ENCODE measurements at regions not wholly inside any gene's neighbourhood (a gene's known extent, or its start where the extent isn't known, plus 50 kb on each side); places are given as distances from the start of the nearest gene placed in this dataset.

GRCh38 chr3:146702237-146702636 is 97.1 kb upstream of the PLSCR5 start:
- H2AFZ ChIP-seq (replicated peaks; ENCODE audit: low read length, poor library complexity), result no peak overlapping the region
- H3K4me2 ChIP-seq (ENCODE audit: low read depth, low read length), result no peak overlapping the region
- H3K27ac ChIP-seq (ENCODE audit: insufficient read depth, low read length), result no peak overlapping the region
- in situ Hi-C loops (cut with MboI; ENCODE audit: low sequenced_read_pairs), result no loop called here
- DNase-seq, result no peak
- dilution Hi-C loops (cut with HindIII; ENCODE audit: low sequenced_read_pairs, unreplicated experiment), result no loop called here
- WGBS, 2 experiments (ENCODE audit: extremely low coverage in 2 of 2, insufficient read length in 1 of 2), result no CpG with 5 or more reads among the region's 5 CpGs
- no peak overlapping the region for H3K56ac ChIP-seq (ENCODE audit: extremely low read depth, insufficient read depth, low read length)
- H3K9me1 ChIP-seq (ENCODE audit: insufficient read depth, low read length), result no peaks in the 10 kb centered on the region
- H4K8ac ChIP-seq (ENCODE audit: low read depth in 2 of 2, low read length in 2 of 2), result no peak overlapping the region
- no peak overlapping the region for H3K14ac ChIP-seq (replicated peaks; ENCODE audit: low read depth, low read length)
- H4K20me1 ChIP-seq (ENCODE audit: insufficient read depth, low read length), result no peaks in the 10 kb centered on the region
- intact Hi-C loops (cut with micrococcal nuclease), result no loop called here
- H2BK5ac ChIP-seq (ENCODE audit: low read depth, low read length, poor library complexity, severe bottlenecking), result no peak overlapping the region
- H2BK15ac ChIP-seq (ENCODE audit: low read depth, low read length), result no peak overlapping the region
- no peaks in the 10 kb centered on the region for H3K27me3 ChIP-seq (ENCODE audit: control insufficient read depth, insufficient read depth, low read length)
- H4K5ac ChIP-seq (ENCODE audit: low read depth, low read length), result no peak overlapping the region
- no peak overlapping the region for H2AK5ac ChIP-seq (ENCODE audit: low read depth, low read length)
- H4K91ac ChIP-seq (ENCODE audit: insufficient read depth, low read depth, low read length), result no peak overlapping the region
- H2AK9ac ChIP-seq (replicated peaks; ENCODE audit: low read depth, low read length, poor library complexity), result no peak overlapping the region
- ATAC-seq (ENCODE audit: low read depth), result no peak
- ChIA-PET CTCF (no interaction called here), POLR2A (ENCODE audit: unreplicated experiment) (no interaction called here)
- H3K4me3 ChIP-seq (ENCODE audit: insufficient read depth, low read depth, low read length), result no peak overlapping the region
- BruUV-seq (replicated peaks), result no TSS peak
- no peak for TF ChIP-seq USF2 (IDR thresholded peaks at IDR 0.05; ENCODE audit: low read depth, low read length)
- no peak for TF ChIP-seq MAFK (IDR thresholded peaks at IDR 0.05; ENCODE audit: low read depth, low read length)
- TF ChIP-seq FOS (IDR thresholded peaks at IDR 0.05; ENCODE audit: low read depth, low read length), result no peak
- H3K36me3 ChIP-seq (ENCODE audit: control insufficient read depth, insufficient read depth, low read length), result no peaks in the 10 kb centered on the region
- H2BK20ac ChIP-seq (ENCODE audit: low read depth, low read length), result no peak overlapping the region
- H3K79me1 ChIP-seq (ENCODE audit: low read depth in 1 of 2, low read length in 2 of 2), result no peaks in the 10 kb centered on the region
- H3K4ac ChIP-seq (ENCODE audit: low read depth, low read length), result no peak overlapping the region
- no peak overlapping the region for H2BK120ac ChIP-seq (ENCODE audit: low read depth, low read length)
- H3K4me1 ChIP-seq (ENCODE audit: control insufficient read depth, insufficient read depth, low read length), result no peaks in the 10 kb centered on the region
- H3K23ac ChIP-seq (ENCODE audit: low read depth, low read length), result no peak overlapping the region
- no peak overlapping the region for H3K18ac ChIP-seq (ENCODE audit: low read depth, low read length)
- no peaks in the 10 kb centered on the region for H3K9me3 ChIP-seq (ENCODE audit: control insufficient read depth, insufficient read depth, low read length)
- no peak overlapping the region for H3K9ac ChIP-seq (ENCODE audit: low read depth, low read length)
